Right renal pelvis (tissue), 4 donors: ENCODE measurements at regions not wholly inside any gene's neighbourhood (a gene's known extent, or its start where the extent isn't known, plus 50 kb on each side); places are given as distances from the start of the nearest gene placed in this dataset.
"Not testable (repeated sequence)": the region's sequence is repeated elsewhere in the genome, so short reads cannot be mapped to it uniquely, and the experiment has no call there.

Source experiments
- DNase-seq, 4 donors: peaks; one replicate each; pipeline ENCODE4 v3.0.0-alpha.2; 2013; ENCODE audit warnings: low read depth in 4 of 4, low spot score in 3 of 4, missing footprints in 1 of 4

- not testable (repeated sequence) for DNase-seq
Observed at GRCh38 chr1:8149756-8150155, 123.6 kb upstream of the ERRFI1 start.

GRCh38 chr1:8147956-8148355 lies 121.8 kb upstream of the ERRFI1 start:
- DNase-seq, result no peak

GRCh38 chr1:8146257-8146855 lies 120.2 kb upstream of the ERRFI1 start:
- no peak for DNase-seq

- no peak for DNase-seq
Observed at GRCh38 chr1:8145545-8146202, 119.6 kb upstream of the ERRFI1 start.

- no peak for DNase-seq
Observed at GRCh38 chr1:8144323-8144722, 118.2 kb upstream of the ERRFI1 start.

- no peak for DNase-seq
Observed at GRCh38 chr1:8142955-8143629, 117.0 kb upstream of the ERRFI1 start.

- no peak for DNase-seq
Observed at GRCh38 chr1:8139941-8140340, 113.8 kb upstream of the ERRFI1 start.

GRCh38 chr1:8139383-8139782 lies 113.3 kb upstream of the ERRFI1 start:
- DNase-seq, result no peak

GRCh38 chr1:8138673-8139072 lies 112.6 kb upstream of the ERRFI1 start:
- no peak for DNase-seq

- peak in 2 of 4 donors; percentile 49 to 61 for DNase-seq
Observed at GRCh38 chr1:8137481-8138244, 111.6 kb upstream of the ERRFI1 start.

GRCh38 chr1:8136766-8137165 lies 110.7 kb upstream of the ERRFI1 start:
- DNase-seq, result no peak

- no peak for DNase-seq
Observed at GRCh38 chr1:8135250-8135649, 109.1 kb upstream of the ERRFI1 start.

- DNase-seq, result no peak
Observed at GRCh38 chr1:8134546-8135235, 108.6 kb upstream of the ERRFI1 start.

GRCh38 chr1:8133657-8134430 lies 107.7 kb upstream of the ERRFI1 start:
- no peak for DNase-seq

- no peak for DNase-seq
Observed at GRCh38 chr1:8133190-8133589, 107.1 kb upstream of the ERRFI1 start.

- DNase-seq, result no peak
Observed at GRCh38 chr1:8127171-8127641, 101.1 kb upstream of the ERRFI1 start.

- DNase-seq, result no peak
Observed at GRCh38 chr1:8122477-8123407, 96.6 kb upstream of the ERRFI1 start.

- no peak for DNase-seq
Observed at GRCh38 chr1:8122160-8122476, 96.0 kb upstream of the ERRFI1 start.
